NCI-H1048 (cell line): ENCODE measurements at regions not wholly inside any gene's neighbourhood (a gene's known extent, or its start where the extent isn't known, plus 50 kb on each side); places are given as distances from the start of the nearest gene placed in this dataset.
"Not testable (repeated sequence)": the region's sequence is repeated elsewhere in the genome, so short reads cannot be mapped to it uniquely, and the experiment has no call there.

Experiments
- DNase-seq: peaks from one replicate; lab custom pipeline; 2025; lab: John Stamatoyannopoulos, UW

- no peak for DNase-seq
Measured at GRCh38 chr5:96483878-96484277, 50.8 kb upstream of the PCSK1 start.

- DNase-seq = no peak
Measured at GRCh38 chr5:96487859-96488258, 54.8 kb upstream of the PCSK1 start.

- no peak for DNase-seq
Measured at GRCh38 chr5:96489532-96489931, 56.5 kb upstream of the PCSK1 start.

GRCh38 chr5:96492459-96493047 lies 59.5 kb upstream of the PCSK1 start:
- DNase-seq = no peak

- DNase-seq = no peak
Measured at GRCh38 chr5:96493219-96493790, 60.3 kb upstream of the PCSK1 start.

GRCh38 chr5:96495412-96495811 lies 62.4 kb upstream of the PCSK1 start:
- not testable (repeated sequence) for DNase-seq

GRCh38 chr5:96497027-96497426 lies 64.0 kb upstream of the PCSK1 start:
- DNase-seq = not testable (repeated sequence)

- no peak for DNase-seq
Measured at GRCh38 chr5:96499753-96500345, 66.8 kb upstream of the PCSK1 start.

- DNase-seq = no peak
Measured at GRCh38 chr5:96501991-96502646, 69.1 kb upstream of the PCSK1 start.

- no peak for DNase-seq
Measured at GRCh38 chr5:96503501-96504236, 70.6 kb upstream of the PCSK1 start.

- no peak for DNase-seq
Measured at GRCh38 chr5:96506376-96506775, 73.3 kb upstream of the PCSK1 start.

GRCh38 chr5:96506866-96507527 lies 73.9 kb upstream of the PCSK1 start:
- DNase-seq = no peak

- no peak for DNase-seq
Measured at GRCh38 chr5:96509316-96509715, 76.3 kb upstream of the PCSK1 start.

- no peak for DNase-seq
Measured at GRCh38 chr5:96509721-96510350, 76.8 kb upstream of the PCSK1 start.

GRCh38 chr5:96516631-96517071 lies 83.6 kb upstream of the PCSK1 start:
- no peak for DNase-seq

GRCh38 chr5:96517295-96517694 lies 84.2 kb upstream of the PCSK1 start:
- no peak for DNase-seq

GRCh38 chr5:96520345-96520744 lies 87.3 kb upstream of the PCSK1 start:
- no peak for DNase-seq

GRCh38 chr5:96522635-96523355 lies 89.7 kb upstream of the PCSK1 start:
- no peak for DNase-seq

GRCh38 chr5:96527768-96528661 lies 95.0 kb upstream of the PCSK1 start:
- no peak for DNase-seq
